Osteoblast (primary cell): ENCODE measurements at regions not wholly inside any gene's neighbourhood (a gene's known extent, or its start where the extent isn't known, plus 50 kb on each side); places are given as distances from the start of the nearest gene placed in this dataset.

Experiments used
- DNase-seq: peaks from one replicate; pipeline ENCODE4 v3.0.0; 2011; ENCODE audit warnings: low spot score, mixed read lengths; ENCODE audit not compliant: insufficient read length; ENCODE audit errors: missing footprints
- H2AFZ ChIP-seq: 2 replicates; pipeline ENCODE4 v1.6.0; 2011; ENCODE audit warnings: mild to moderate bottlenecking, low read length
- H3K27ac ChIP-seq: 2 replicates; pipeline ENCODE4 v1.5.1; 2011; ENCODE audit warnings: mild to moderate bottlenecking, low read depth, low read length, moderate library complexity
- H3K27me3 ChIP-seq: 2 replicates; pipeline ENCODE4 v1.6.0; 2012; ENCODE audit warnings: mild to moderate bottlenecking, control low read depth, inconsistent platforms, low read length, moderate library complexity; ENCODE audit not compliant: insufficient read depth
- H3K36me3 ChIP-seq: 2 replicates; pipeline ENCODE4 v1.5.1; 2011; ENCODE audit warnings: mild to moderate bottlenecking, low read length, control low read depth, moderate library complexity; ENCODE audit not compliant: insufficient read depth
- H3K4me1 ChIP-seq: 2 replicates; pipeline ENCODE4 v1.5.1; 2011; ENCODE audit warnings: mild to moderate bottlenecking, low read length, control low read depth, moderate library complexity; ENCODE audit not compliant: insufficient read depth
- H3K4me2 ChIP-seq: 2 replicates; pipeline ENCODE4 v1.6.0; 2011; ENCODE audit warnings: mild to moderate bottlenecking, low read length; ENCODE audit not compliant: insufficient read depth
- H3K4me3 ChIP-seq: fragments of 200-600 bp; sonication (generic); 3 replicates; pipeline ENCODE4 v1.5.1; 2012; ENCODE audit warnings: mild to moderate bottlenecking, low read length, inconsistent platforms; ENCODE audit not compliant: insufficient read depth
- H3K79me2 ChIP-seq: 2 replicates; pipeline ENCODE4 v1.6.0; 2012; ENCODE audit warnings: mild to moderate bottlenecking, low read length, control low read depth, inconsistent platforms; ENCODE audit not compliant: insufficient read depth
- H3K9me3 ChIP-seq: 2 replicates; pipeline ENCODE4 v1.5.1; 2011; ENCODE audit warnings: low read depth, low read length, control low read depth
- H4K20me1 ChIP-seq: 2 replicates; pipeline ENCODE4 v1.6.0; 2012; ENCODE audit warnings: mild to moderate bottlenecking, low read length, control low read depth; ENCODE audit not compliant: insufficient read depth
- CTCF ChIP-seq: IDR thresholded peaks from 2 replicates; pipeline ENCODE4 v1.5.1; 2011; ENCODE audit warnings: mild to moderate bottlenecking, low read depth, low read length, moderate library complexity; ENCODE audit errors: extremely low read depth

- Histone ChIP-seq H2AFZ (no peak overlapping the region), H3K27me3 (no peaks in the 10 kb centered on the region), H3K4me2 (no peak overlapping the region), H3K36me3 (no peaks in the 10 kb centered on the region), H4K20me1 (no peaks in the 10 kb centered on the region), H3K9me3 (no peaks in the 10 kb centered on the region), H3K4me3 (no peak overlapping the region), H3K79me2 (no peaks in the 10 kb centered on the region), H3K4me1 (no peaks in the 10 kb centered on the region), H3K27ac (no peak overlapping the region)
- no peak for TF ChIP-seq CTCF
- DNase-seq, result no peak
Observed at GRCh38 chr1:168394858-168395257, 114.2 kb downstream of the TBX19 start.

- no peaks in the 10 kb centered on the region for H3K36me3 ChIP-seq
- no peaks in the 10 kb centered on the region for H3K27me3 ChIP-seq
- no peak overlapping the region for H3K4me3 ChIP-seq
- H3K4me2 ChIP-seq, result no peak overlapping the region
- no peaks in the 10 kb centered on the region for H3K4me1 ChIP-seq
- no peak for DNase-seq
- H2AFZ ChIP-seq, result no peak overlapping the region
- H3K9me3 ChIP-seq, result no peaks in the 10 kb centered on the region
- H3K27ac ChIP-seq, result no peak overlapping the region
- no peak for TF ChIP-seq CTCF
- H4K20me1 ChIP-seq, result no peaks in the 10 kb centered on the region
- H3K79me2 ChIP-seq, result no peaks in the 10 kb centered on the region
Observed at GRCh38 chr1:168392958-168393549, 112.4 kb downstream of the TBX19 start.

- no peak overlapping the region for H3K4me2 ChIP-seq
- H3K4me3 ChIP-seq, result no peak overlapping the region
- H3K4me1 ChIP-seq, result no peaks in the 10 kb centered on the region
- H3K36me3 ChIP-seq, result no peaks in the 10 kb centered on the region
- no peak for DNase-seq
- no peak overlapping the region for H2AFZ ChIP-seq
- H3K27me3 ChIP-seq, result peaks cover 5% of the 10 kb centered on the region
- no peak for TF ChIP-seq CTCF
- H3K9me3 ChIP-seq, result no peaks in the 10 kb centered on the region
- H4K20me1 ChIP-seq, result no peaks in the 10 kb centered on the region
- H3K79me2 ChIP-seq, result no peaks in the 10 kb centered on the region
- H3K27ac ChIP-seq, result no peak overlapping the region
Observed at GRCh38 chr1:168391851-168392681, 111.4 kb downstream of the TBX19 start.

GRCh38 chr1:168390271-168390670 lies 109.6 kb downstream of the TBX19 start:
- H3K4me1 ChIP-seq, result no peaks in the 10 kb centered on the region
- H3K9me3 ChIP-seq, result no peaks in the 10 kb centered on the region
- H3K27ac ChIP-seq, result no peak overlapping the region
- H3K79me2 ChIP-seq, result no peaks in the 10 kb centered on the region
- no peak for TF ChIP-seq CTCF
- H3K27me3 ChIP-seq, result peaks cover 5% of the 10 kb centered on the region
- H2AFZ ChIP-seq, result no peak overlapping the region
- no peak overlapping the region for H3K4me2 ChIP-seq
- no peak overlapping the region for H3K4me3 ChIP-seq
- no peaks in the 10 kb centered on the region for H4K20me1 ChIP-seq
- no peak for DNase-seq
- H3K36me3 ChIP-seq, result no peaks in the 10 kb centered on the region
